GM12878 (cell line): ENCODE measurements at regions not wholly inside any gene's neighbourhood (a gene's known extent, or its start where the extent isn't known, plus 50 kb on each side); places are given as distances from the start of the nearest gene placed in this dataset.

Experiments
- ATAC-seq: fragments of 200-7000 bp; cut with Tn5 transposase; 3 replicates; pipeline ENCODE4 v1.9.1; 2020; ENCODE audit warnings: mild to moderate bottlenecking, moderate library complexity
- BruUV-seq: library from RNA; stranded (reverse); fragments of 400-500 nt; replicated peaks from 2 replicates; lab custom pipeline; 2021; lab: Mats Ljungman, UMichigan
- CTCF ChIA-PET: fragments of 300-600 bp; sonication (Branson Sonifier 250); formaldehyde crosslinking; extraction: SDS; loops from one replicate; lab custom pipeline; 2021; ENCODE audit warnings: inconsistent platforms; lab: Yijun Ruan, JAX
- POLR2A ChIA-PET: fragments of 350-600 bp; formaldehyde crosslinking; extraction: SDS; loops from one replicate; lab custom pipeline; 2021; ENCODE audit warnings: inconsistent platforms; lab: Charles Lee
- RAD21 ChIA-PET: fragments of 300-600 bp; sonication (Branson Sonifier 250); formaldehyde crosslinking; loops from one replicate; lab custom pipeline; 2023; ENCODE audit warnings: antibody characterized with exemption; ENCODE audit not compliant: unreplicated experiment; lab: Charles Lee
- SMC1A ChIA-PET: fragments of 300-600 bp; sonication (Branson Sonifier 250); formaldehyde crosslinking; loops from one replicate; lab custom pipeline; 2023; ENCODE audit not compliant: unreplicated experiment, uncharacterized antibody; lab: Charles Lee
- DNase-seq: peaks from one replicate; pipeline ENCODE4 v3.0.0-alpha.2; 2011; ENCODE audit warnings: low read depth, low spot score
- FAIRE-seq: peaks from 3 replicates; lab custom pipeline; 2011; peaks lifted over from hg19 to GRCh38; lab: Jason Lieb, UNC
- H2AFZ ChIP-seq: 2 replicates; pipeline ENCODE4 v1.6.0; 2011; ENCODE audit warnings: low read depth, low read length, control low read depth; ENCODE audit not compliant: control insufficient read depth
- H3K27ac ChIP-seq: 2 replicates; pipeline ENCODE4 v1.5.1; 2011; ENCODE audit warnings: control low read depth; ENCODE audit not compliant: control insufficient read depth, insufficient read depth
- H3K27me3 ChIP-seq, 2 experiments: replicated peaks in 1 of 2; 2 replicates each; pipeline versions ENCODE4 v1.6.0 to v1.6.1; 2011; ENCODE audit warnings: low read length in 1 of 2; ENCODE audit not compliant: control insufficient read depth in 2 of 2, insufficient read depth in 2 of 2
- H3K36me3 ChIP-seq, 2 experiments: 2 replicates each; pipeline ENCODE4 v1.5.1; 2011; ENCODE audit warnings: low read length in 1 of 2; ENCODE audit not compliant: control insufficient read depth in 2 of 2, insufficient read depth in 2 of 2
- H3K4me1 ChIP-seq: 2 replicates; pipeline ENCODE4 v1.6.1; 2011; ENCODE audit warnings: mild to moderate bottlenecking, low read length, moderate library complexity, mixed read lengths; ENCODE audit not compliant: control insufficient read depth, insufficient read depth
- H3K4me2 ChIP-seq: 2 replicates; pipeline ENCODE4 v1.6.0; 2011; ENCODE audit warnings: control low read depth; ENCODE audit not compliant: control insufficient read depth, insufficient read depth
- H3K4me3 ChIP-seq: fragments of 200-600 bp; sonication (generic); 2 replicates; pipeline ENCODE4 v1.5.1; 2016
- H3K79me2 ChIP-seq: 2 replicates; pipeline ENCODE4 v1.6.0; 2011; ENCODE audit warnings: low read length; ENCODE audit not compliant: control insufficient read depth, insufficient read depth
- H3K9ac ChIP-seq: 2 replicates; pipeline ENCODE4 v1.8.0; 2011; ENCODE audit warnings: low read length, control low read depth, mixed read lengths; ENCODE audit not compliant: control insufficient read depth, insufficient read depth
- H3K9me3 ChIP-seq: replicated peaks from 3 replicates; pipeline ENCODE4 v1.5.1; 2011; ENCODE audit warnings: mild to moderate bottlenecking, low read length; ENCODE audit not compliant: control insufficient read depth, insufficient read depth
- H4K20me1 ChIP-seq: 2 replicates; pipeline ENCODE4 v1.6.0; 2011; ENCODE audit not compliant: control insufficient read depth, insufficient read depth
- CBX5 ChIP-seq: sonication (generic); IDR thresholded peaks from 2 replicates; pipeline ENCODE4 v1.6.1; 2016; ENCODE audit warnings: low read depth, moderate library complexity, mild to moderate bottlenecking, inconsistent platforms
- ELK1 ChIP-seq: IDR thresholded peaks from 2 replicates; pipeline ENCODE4 v1.6.1; 2012; ENCODE audit warnings: low read depth, low read length, improper control_type of control experiment
- FOXM1 ChIP-seq: IDR thresholded peaks from 2 replicates; pipeline ENCODE4 v1.6.1; 2012; ENCODE audit warnings: low read depth, mild to moderate bottlenecking, inconsistent platforms, low read length, moderate library complexity
- MTA2 ChIP-seq: fragments of 450-650 bp; IDR thresholded peaks from 2 replicates; pipeline ENCODE4 v1.6.1; 2016; ENCODE audit warnings: low read depth, mild to moderate bottlenecking, moderate library complexity
- POU2F2 ChIP-seq: IDR thresholded peaks from 3 replicates; pipeline ENCODE4 v1.6.1; 2011; ENCODE audit warnings: low read depth, mild to moderate bottlenecking, low read length, borderline replicate concordance
- RCOR1 ChIP-seq: conservative IDR thresholded peaks from 2 replicates; pipeline ENCODE4 v1.6.1; 2012; ENCODE audit warnings: low read depth, low read length, improper control_type of control experiment
- TBL1XR1 ChIP-seq: IDR thresholded peaks from 2 replicates; pipeline ENCODE4 v1.6.1; 2012; ENCODE audit warnings: low read depth, low read length, improper control_type of control experiment
- ZBTB11 ChIP-seq: fragments of 450-650 bp; formaldehyde crosslinking; IDR thresholded peaks from 2 replicates; pipeline ENCODE4 v1.5.0; 2022; ENCODE audit warnings: mild to moderate bottlenecking, missing genetic modification characterization
- ZNF207 ChIP-seq: fragments of 450-650 bp; IDR thresholded peaks from 2 replicates; pipeline ENCODE4 v1.6.1; 2014; ENCODE audit warnings: antibody characterized with exemption, mild to moderate bottlenecking, borderline replicate concordance
- ZSCAN29 ChIP-seq: fragments of 450-650 bp; IDR thresholded peaks from 2 replicates; pipeline ENCODE4 v1.6.1; 2017; ENCODE audit warnings: mild to moderate bottlenecking, moderate library complexity
- WGBS: methylation state at CpG from one replicate; pipeline ENCODE4 v1.1.6; 2016; ENCODE audit warnings: low lambda C conversion rate; ENCODE audit not compliant: insufficient replicate concordance, insufficient coverage; ENCODE audit errors: missing lambda C conversion rate; 5-methylcytosine and 5-hydroxymethylcytosine counted together
- in situ Hi-C: fragments of 300-500 bp; cut with MboI; formaldehyde crosslinking; loops from 9 replicates; pipeline ENCODE4 v1.14.3; 2018; ENCODE audit warnings: mixed read lengths
- intact Hi-C: fragments of 100-400 bp; cut with micrococcal nuclease; formaldehyde crosslinking; loops from one replicate; pipeline ENCODE4 v1.14.2; 2022; ENCODE audit not compliant: unreplicated experiment

- SMC1A ChIA-PET: no interaction called here
- Histone ChIP-seq H3K9ac (no peak overlapping the region), H4K20me1 (no peaks in the 10 kb centered on the region), H3K9me3 (no peaks in the 10 kb centered on the region; the same call in 2 of the 3 replicates), H3K36me3 (no peaks in the 10 kb centered on the region), H3K4me1 (no peaks in the 10 kb centered on the region), H3K27ac (no peak overlapping the region), H3K27me3 (no peaks in the 10 kb centered on the region), H3K4me3 (no peak overlapping the region), H3K79me2 (no peaks in the 10 kb centered on the region), H3K4me2 (no peak overlapping the region), H2AFZ (no peak overlapping the region)
- WGBS: 5% methylated on average over 2 of the region's 2 CpGs
- FAIRE-seq (no peak), DNase-seq (no peak), ATAC-seq (no peak)
- TF ChIP-seq RCOR1 (no peak), FOXM1 (no peak)
- in situ Hi-C loops (no loop called here), intact Hi-C loops (no loop called here)
- RAD21 ChIA-PET: no interaction called here
- POLR2A ChIA-PET: no interaction called here
- no TSS peak for BruUV-seq
- CTCF ChIA-PET: no interaction called here
Observed at GRCh38 chr17:70875729-70876310, 706.5 kb downstream of the KCNJ2 start.

DNA sequence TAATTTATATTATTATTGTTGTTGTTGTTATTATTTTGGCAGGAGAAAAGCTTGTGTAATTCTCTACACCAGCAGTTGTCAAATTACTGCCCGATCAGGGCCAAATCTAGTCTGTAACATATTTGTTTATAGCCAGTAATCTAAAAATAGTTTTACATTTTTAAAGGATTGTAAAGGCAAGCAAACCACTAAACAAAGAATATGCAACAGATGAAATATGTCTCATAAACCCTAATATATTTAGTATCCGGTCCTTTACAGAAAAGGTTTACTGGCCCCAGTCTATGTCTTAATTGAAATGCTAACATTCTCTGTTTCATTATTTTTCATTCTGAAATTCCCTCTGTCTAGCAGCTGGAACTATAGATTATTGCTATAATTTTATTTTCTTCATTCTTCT lies 709.5 kb downstream of the KCNJ2 start:
- Histone ChIP-seq H3K27me3 (no peaks in the 10 kb centered on the region), H4K20me1 (no peaks in the 10 kb centered on the region), H3K9me3 (no peaks in the 10 kb centered on the region; the same call in 2 of the 3 replicates), H3K4me1 (no peaks in the 10 kb centered on the region), H2AFZ (no peak overlapping the region), H3K36me3 (no peaks in the 10 kb centered on the region), H3K9ac (no peak overlapping the region), H3K79me2 (no peaks in the 10 kb centered on the region), H3K4me2 (no peak overlapping the region), H3K4me3 (no peak overlapping the region), H3K27ac (no peak overlapping the region)
- BruUV-seq: no TSS peak
- WGBS: 0% methylated on average over 2 of the region's 2 CpGs
- DNase-seq (no peak), ATAC-seq (no peak), FAIRE-seq (no peak)
- TF ChIP-seq CBX5 (no peak), POU2F2 (no peak), MTA2 (no peak), ELK1 (no peak), TBL1XR1 (no peak), ZNF207 (no peak), ZSCAN29 (no peak), ZBTB11 (CRISPR knock-in tag) (no peak)
- in situ Hi-C loops: no loop called here
- intact Hi-C loops: no loop called here
- SMC1A ChIA-PET: no interaction called here
- POLR2A ChIA-PET: no interaction called here
- CTCF ChIA-PET: interaction anchor here (0.9 kb wide), 1 partner anchor 20 kb away, joined by 3 read pairs; no protein-coding TSS in a partner anchor
- RAD21 ChIA-PET: no interaction called here
